ENCODE measurements at regions not wholly inside any gene's neighbourhood (a gene's known extent, or its start where the extent isn't known, plus 50 kb on each side); places are given as distances from the start of the nearest gene placed in this dataset.

GRCh38 chr21:27112186-27112585, 145.3 kb upstream of the ADAMTS5 start:
- H3K4me3 ChIP-seq (ENCODE audit: low read depth, low read length) = no peak overlapping the region
- DNase-seq (ENCODE audit: low read depth) = no peak
- no peak for TF ChIP-seq CTCF (conservative IDR thresholded peaks at IDR 0.05; ENCODE audit: low read depth, low read length)

GRCh38 chr21:27110956-27111355, 144.1 kb upstream of the ADAMTS5 start:
- TF ChIP-seq CTCF (conservative IDR thresholded peaks at IDR 0.05; ENCODE audit: low read depth, low read length) = no peak
- no peak overlapping the region for H3K4me3 ChIP-seq (ENCODE audit: low read depth, low read length)
- no peak for DNase-seq (ENCODE audit: low read depth)

- TF ChIP-seq CTCF (conservative IDR thresholded peaks at IDR 0.05; ENCODE audit: low read depth, low read length) = no peak
- H3K4me3 ChIP-seq (ENCODE audit: low read depth, low read length) = no peak overlapping the region
- no peak for DNase-seq (ENCODE audit: low read depth)
Measured at GRCh38 chr21:27108701-27109100, 141.8 kb upstream of the ADAMTS5 start.

DNA sequence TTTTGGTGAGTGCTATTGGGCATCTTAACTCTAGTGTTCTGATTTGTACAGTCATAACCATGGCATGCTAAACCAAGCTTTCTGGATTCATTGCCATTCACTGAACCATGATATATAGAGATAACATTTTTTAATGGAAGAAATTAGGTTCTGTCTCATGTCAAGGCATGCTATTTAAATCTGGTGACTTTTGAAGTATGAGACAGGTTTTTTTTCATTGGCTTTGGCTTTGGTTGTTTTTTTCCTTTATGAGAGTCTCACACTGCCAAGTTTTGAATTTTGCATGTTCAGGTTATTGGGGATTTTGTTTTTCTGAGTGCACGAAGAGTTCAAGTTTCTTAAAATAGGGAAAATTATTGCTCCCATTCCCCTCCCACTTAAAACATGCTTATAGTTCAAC, 141.3 kb upstream of the ADAMTS5 start:
- TF ChIP-seq CTCF (conservative IDR thresholded peaks at IDR 0.05; ENCODE audit: low read depth, low read length) = no peak
- peak; percentile 7 for DNase-seq (ENCODE audit: low read depth)
- H3K4me3 ChIP-seq (ENCODE audit: low read depth, low read length) = no peak overlapping the region

- no peak for TF ChIP-seq CTCF (conservative IDR thresholded peaks at IDR 0.05; ENCODE audit: low read depth, low read length)
- DNase-seq (ENCODE audit: low read depth) = peak; percentile 40
Measured at GRCh38 chr21:27104846-27105431, 138.1 kb upstream of the ADAMTS5 start.

DNA sequence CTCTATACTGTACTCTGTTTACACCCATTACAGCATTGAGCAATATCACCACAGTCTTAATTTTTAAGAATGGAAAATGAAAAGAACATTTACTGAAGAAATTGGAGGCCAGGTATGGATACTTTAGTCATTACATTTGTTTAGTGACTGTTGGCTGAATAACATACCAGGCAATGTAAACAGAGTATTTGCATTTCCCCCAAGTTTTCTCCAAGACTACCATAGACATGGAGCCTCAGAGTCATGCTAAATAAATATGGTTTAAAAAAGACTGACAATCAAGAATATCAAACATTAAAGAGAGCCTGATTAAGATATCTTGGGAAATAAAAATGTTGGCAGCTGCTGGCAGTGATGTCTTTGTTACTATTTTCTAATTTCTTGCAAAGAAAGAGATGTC, 136.9 kb upstream of the ADAMTS5 start:
- no peak overlapping the region for H3K4me3 ChIP-seq (ENCODE audit: low read depth, low read length)
- no peak for DNase-seq (ENCODE audit: low read depth)
- no peak for TF ChIP-seq CTCF (conservative IDR thresholded peaks at IDR 0.05; ENCODE audit: low read depth, low read length)

More at GRCh38 chr21:27104846-27105431, 138.1 kb upstream of the ADAMTS5 start:
- no peak overlapping the region for H3K4me3 ChIP-seq (ENCODE audit: low read depth, low read length)

DNA sequence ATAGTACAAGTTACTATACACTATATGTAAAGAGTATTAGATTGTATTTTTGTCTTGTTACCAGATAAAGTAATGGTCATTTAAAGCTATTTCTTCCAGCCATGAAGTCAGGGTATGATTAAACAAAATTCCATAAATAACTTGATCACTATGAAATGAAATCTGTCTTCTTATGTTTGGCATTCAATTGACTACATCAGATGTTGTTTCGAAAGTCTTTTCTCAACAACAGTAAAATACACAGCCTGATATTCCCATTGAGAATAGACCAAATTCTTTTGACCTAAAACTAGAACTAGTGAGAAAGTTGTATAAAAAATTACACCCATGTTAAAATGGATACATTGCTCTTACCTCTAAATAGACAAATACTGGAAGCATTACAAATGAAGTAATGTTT, 134.6 kb upstream of the ADAMTS5 start:
- no peak overlapping the region for H3K4me3 ChIP-seq (ENCODE audit: low read depth, low read length)
- TF ChIP-seq CTCF (conservative IDR thresholded peaks at IDR 0.05; ENCODE audit: low read depth, low read length) = no peak
- peak; percentile 19 for DNase-seq (ENCODE audit: low read depth)

Data from choroid plexus epithelial cell (primary cell).